H54 (cell line): ENCODE measurements at regions not wholly inside any gene's neighbourhood (a gene's known extent, or its start where the extent isn't known, plus 50 kb on each side); places are given as distances from the start of the nearest gene placed in this dataset.

Source experiments
- DNase-seq: peaks from one replicate; pipeline ENCODE4 v3.0.0; 2011; ENCODE audit warnings: low spot score, mixed read lengths; ENCODE audit not compliant: insufficient read length
- FAIRE-seq: peaks from 3 replicates; lab custom pipeline; 2011; peaks lifted over from hg19 to GRCh38; lab: Jason Lieb, UNC
- POLR2A ChIP-seq: IDR thresholded peaks from 2 replicates; pipeline ENCODE4 v1.6.1; 2011; ENCODE audit warnings: low read depth, mild to moderate bottlenecking, low read length

GRCh38 chr6:164007881-164008280 is 593.4 kb downstream of the QKI start:
- TF ChIP-seq POLR2A, result no peak
- DNase-seq (no peak), FAIRE-seq (no peak)

GRCh38 chr6:164006459-164006858 is 591.9 kb downstream of the QKI start:
- DNase-seq (no peak), FAIRE-seq (no peak)
- no peak for TF ChIP-seq POLR2A

GRCh38 chr6:164005004-164005711 is 590.6 kb downstream of the QKI start:
- no peak for DNase-seq
- no peak for FAIRE-seq
- no peak for TF ChIP-seq POLR2A

GRCh38 chr6:164000276-164000675 is 585.8 kb downstream of the QKI start:
- FAIRE-seq, result no peak
- no peak for DNase-seq
- TF ChIP-seq POLR2A, result no peak

GRCh38 chr6:163999475-164000125 is 585.1 kb downstream of the QKI start:
- DNase-seq (no peak), FAIRE-seq (no peak)
- no peak for TF ChIP-seq POLR2A

GRCh38 chr6:163998496-163998895 is 584.0 kb downstream of the QKI start:
- DNase-seq (no peak), FAIRE-seq (no peak)
- TF ChIP-seq POLR2A, result no peak

GRCh38 chr6:163996491-163996890 is 582.0 kb downstream of the QKI start:
- FAIRE-seq (no peak), DNase-seq (no peak)
- no peak for TF ChIP-seq POLR2A

- FAIRE-seq (no peak), DNase-seq (no peak)
- no peak for TF ChIP-seq POLR2A
Measured at GRCh38 chr6:163994566-163994965, 580.0 kb downstream of the QKI start.

GRCh38 chr6:163992701-163993100 is 578.2 kb downstream of the QKI start:
- DNase-seq (no peak), FAIRE-seq (no peak)
- TF ChIP-seq POLR2A, result no peak

GRCh38 chr6:163992056-163992455 is 577.5 kb downstream of the QKI start:
- TF ChIP-seq POLR2A, result no peak
- no peak for FAIRE-seq
- DNase-seq, result no peak

GRCh38 chr6:163991321-163991720 is 576.8 kb downstream of the QKI start:
- DNase-seq (no peak), FAIRE-seq (no peak)
- no peak for TF ChIP-seq POLR2A

- DNase-seq (no peak), FAIRE-seq (no peak)
- no peak for TF ChIP-seq POLR2A
Measured at GRCh38 chr6:163986313-163986712, 571.8 kb downstream of the QKI start.

GRCh38 chr6:163985710-163986109 is 571.2 kb downstream of the QKI start:
- FAIRE-seq (no peak), DNase-seq (no peak)
- no peak for TF ChIP-seq POLR2A

- DNase-seq (no peak), FAIRE-seq (no peak)
- no peak for TF ChIP-seq POLR2A
Measured at GRCh38 chr6:163985040-163985439, 570.5 kb downstream of the QKI start.
